ENCODE measurements at regions not wholly inside any gene's neighbourhood (a gene's known extent, or its start where the extent isn't known, plus 50 kb on each side); places are given as distances from the start of the nearest gene placed in this dataset.

DNA sequence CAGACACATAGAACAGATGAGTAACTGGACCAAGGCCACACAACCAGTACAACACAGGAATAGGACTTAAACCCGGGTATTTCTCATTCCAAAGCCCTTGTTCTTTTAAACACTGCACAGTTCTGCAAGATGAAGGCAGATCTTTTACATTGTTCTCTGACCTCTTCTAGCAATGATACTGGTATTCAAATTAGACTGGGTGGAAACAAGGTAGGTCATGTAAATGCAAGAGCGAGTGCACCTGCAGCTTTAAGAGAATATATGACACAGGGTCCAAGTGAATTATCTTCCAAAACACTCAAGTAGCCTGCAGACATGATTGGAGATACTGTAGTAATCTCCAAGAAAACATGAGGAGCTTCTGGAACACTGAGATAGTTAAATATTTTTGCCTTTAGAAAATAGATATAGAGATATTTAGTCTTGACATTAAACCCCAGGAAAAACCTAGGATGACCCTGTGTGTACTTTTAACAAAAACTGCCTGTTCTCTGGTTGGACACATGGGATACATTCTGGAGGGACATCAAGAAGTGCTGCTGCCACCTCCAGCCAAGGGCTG is 130.6 kb upstream of the EPB41L4A start:
- Histone ChIP-seq H3K4me2 (ENCODE audit: low read length) (no peak overlapping the region), H3K9me3 (ENCODE audit: insufficient read depth, low read depth, low read length) (no peaks in the 10 kb centered on the region), H2AFZ (ENCODE audit: low read depth, low read length) (no peak overlapping the region), H3K4me1 (ENCODE audit: insufficient read depth, low read length) (peaks cover 15% of the 10 kb centered on the region), H3K27ac (ENCODE audit: low read depth, low read length) (no peak overlapping the region), H3K79me2 (ENCODE audit: insufficient read depth, low read length) (no peaks in the 10 kb centered on the region), H3K27me3 (ENCODE audit: insufficient read depth, low read length) (peaks cover 4% of the 10 kb centered on the region), H4K20me1 (ENCODE audit: insufficient read depth, low read length) (no peaks in the 10 kb centered on the region), H3K36me3 (ENCODE audit: insufficient read depth, low read length) (no peaks in the 10 kb centered on the region), H3K9ac (ENCODE audit: low read length) (no peak overlapping the region), H3K4me3 (ENCODE audit: insufficient read depth, low read depth, low read length) (no peak overlapping the region)
- Mint-ChIP-seq H3K4me3 (ENCODE audit: unreplicated experiment) (no peak overlapping the region), H3K36me3 (ENCODE audit: low read depth, unreplicated experiment) (no peaks in the 10 kb centered on the region), H3K27ac (ENCODE audit: unreplicated experiment) (no peak overlapping the region), H3K9me3 (ENCODE audit: unreplicated experiment) (no peaks in the 10 kb centered on the region), H3K4me1 (ENCODE audit: low read depth, unreplicated experiment) (peaks cover 36% of the 10 kb centered on the region), H3K27me3 (ENCODE audit: low read depth, unreplicated experiment) (no peaks in the 10 kb centered on the region)
- TF ChIP-seq, protein P1, sequence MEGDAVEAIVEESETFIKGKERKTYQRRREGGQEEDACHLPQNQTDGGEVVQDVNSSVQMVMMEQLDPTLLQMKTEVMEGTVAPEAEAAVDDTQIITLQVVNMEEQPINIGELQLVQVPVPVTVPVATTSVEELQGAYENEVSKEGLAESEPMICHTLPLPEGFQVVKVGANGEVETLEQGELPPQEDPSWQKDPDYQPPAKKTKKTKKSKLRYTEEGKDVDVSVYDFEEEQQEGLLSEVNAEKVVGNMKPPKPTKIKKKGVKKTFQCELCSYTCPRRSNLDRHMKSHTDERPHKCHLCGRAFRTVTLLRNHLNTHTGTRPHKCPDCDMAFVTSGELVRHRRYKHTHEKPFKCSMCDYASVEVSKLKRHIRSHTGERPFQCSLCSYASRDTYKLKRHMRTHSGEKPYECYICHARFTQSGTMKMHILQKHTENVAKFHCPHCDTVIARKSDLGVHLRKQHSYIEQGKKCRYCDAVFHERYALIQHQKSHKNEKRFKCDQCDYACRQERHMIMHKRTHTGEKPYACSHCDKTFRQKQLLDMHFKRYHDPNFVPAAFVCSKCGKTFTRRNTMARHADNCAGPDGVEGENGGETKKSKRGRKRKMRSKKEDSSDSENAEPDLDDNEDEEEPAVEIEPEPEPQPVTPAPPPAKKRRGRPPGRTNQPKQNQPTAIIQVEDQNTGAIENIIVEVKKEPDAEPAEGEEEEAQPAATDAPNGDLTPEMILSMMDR (IDR thresholded peaks at IDR 0.05; ENCODE audit: insufficient read depth, low read depth, low read length) = no peak
- no peak for TF ChIP-seq EZH2 (IDR thresholded peaks at IDR 0.05; ENCODE audit: insufficient read depth, low read length)
- DNase-seq (ENCODE audit: low read depth) = no peak
- FAIRE-seq = no peak

DNA sequence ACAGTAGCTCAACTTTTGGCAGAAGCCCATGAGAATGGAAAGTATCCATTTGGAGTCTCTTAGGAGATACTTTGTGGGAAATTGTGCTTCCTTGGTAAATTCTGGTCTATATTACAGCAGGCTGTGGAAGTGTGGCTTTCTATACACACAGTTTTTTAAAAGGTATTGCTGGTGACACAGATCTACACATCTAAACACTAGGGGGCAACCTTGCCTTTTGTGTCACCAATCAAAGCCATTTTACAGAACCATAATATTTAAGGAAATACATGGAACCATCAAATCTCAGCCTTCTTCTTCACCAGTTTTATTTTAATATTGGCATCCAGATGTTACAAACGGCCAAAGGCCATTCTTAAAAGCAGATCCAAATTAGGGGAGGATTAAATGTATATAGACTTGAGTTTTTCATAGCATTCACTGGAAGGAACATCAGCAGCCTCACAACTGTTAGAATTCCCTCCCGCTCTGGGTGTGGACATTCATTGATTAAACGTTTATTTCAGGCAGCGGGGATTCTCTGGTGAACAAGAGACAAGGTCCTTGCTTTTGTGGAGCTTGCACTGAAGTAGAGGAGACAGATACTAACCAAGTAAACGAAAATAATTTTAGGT is 132.4 kb upstream of the EPB41L4A start:
- TF ChIP-seq, protein P1 (IDR thresholded peaks at IDR 0.05; ENCODE audit: insufficient read depth, low read depth, low read length) = peak; percentile 83
- no peak for TF ChIP-seq EZH2 (IDR thresholded peaks at IDR 0.05; ENCODE audit: insufficient read depth, low read length)
- Histone ChIP-seq H3K4me1 (ENCODE audit: insufficient read depth, low read length) (peaks cover 15% of the 10 kb centered on the region), H3K79me2 (ENCODE audit: insufficient read depth, low read length) (no peaks in the 10 kb centered on the region), H3K27me3 (ENCODE audit: insufficient read depth, low read length) (peaks cover 4% of the 10 kb centered on the region), H3K9ac (ENCODE audit: low read length) (no peak overlapping the region), H4K20me1 (ENCODE audit: insufficient read depth, low read length) (no peaks in the 10 kb centered on the region), H3K27ac (ENCODE audit: low read depth, low read length) (no peak overlapping the region), H3K9me3 (ENCODE audit: insufficient read depth, low read depth, low read length) (no peaks in the 10 kb centered on the region), H2AFZ (ENCODE audit: low read depth, low read length) (no peak overlapping the region), H3K36me3 (ENCODE audit: insufficient read depth, low read length) (no peaks in the 10 kb centered on the region), H3K4me3 (ENCODE audit: insufficient read depth, low read depth, low read length) (no peak overlapping the region), H3K4me2 (ENCODE audit: low read length) (no peak overlapping the region)
- Mint-ChIP-seq H3K9me3 (ENCODE audit: unreplicated experiment) (no peaks in the 10 kb centered on the region), H3K4me1 (ENCODE audit: low read depth, unreplicated experiment) (peaks cover 46% of the 10 kb centered on the region), H3K27ac (ENCODE audit: unreplicated experiment) (no peak overlapping the region), H3K4me3 (ENCODE audit: unreplicated experiment) (no peak overlapping the region), H3K36me3 (ENCODE audit: low read depth, unreplicated experiment) (no peaks in the 10 kb centered on the region), H3K27me3 (ENCODE audit: low read depth, unreplicated experiment) (no peaks in the 10 kb centered on the region)
- DNase-seq (ENCODE audit: low read depth) (peak; percentile 35), FAIRE-seq (peak; percentile 39)

DNA sequence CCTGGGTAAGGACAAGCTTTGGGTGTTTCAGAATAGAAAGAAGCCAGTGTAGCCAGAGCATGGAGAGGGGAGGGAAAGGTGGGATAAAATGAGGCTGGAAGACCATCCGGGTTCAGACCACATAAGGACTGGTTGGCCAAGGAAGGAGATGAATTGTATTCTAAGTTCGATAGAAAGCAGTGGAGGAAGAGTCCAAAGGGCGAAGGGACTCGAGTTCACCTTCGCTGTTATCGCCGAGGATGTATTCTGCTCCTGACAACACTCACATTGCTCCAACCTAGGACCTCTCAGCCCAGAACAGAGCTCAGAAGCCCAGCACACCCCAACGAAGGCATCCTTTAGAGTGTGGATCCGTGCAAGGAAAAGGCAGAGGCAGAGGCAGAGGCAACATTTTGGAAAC is 133.1 kb upstream of the EPB41L4A start:
- FAIRE-seq = no peak
- no peak overlapping the region for H3K27ac ChIP-seq (ENCODE audit: low read depth, low read length)
- no peaks in the 10 kb centered on the region for H3K27me3 Mint-ChIP-seq (ENCODE audit: low read depth, unreplicated experiment)

More for the DNA sequence above, 133.1 kb upstream of the EPB41L4A start:
- Histone ChIP-seq H3K9me3 (ENCODE audit: insufficient read depth, low read depth, low read length) (no peaks in the 10 kb centered on the region), H4K20me1 (ENCODE audit: insufficient read depth, low read length) (no peaks in the 10 kb centered on the region), H3K79me2 (ENCODE audit: insufficient read depth, low read length) (no peaks in the 10 kb centered on the region), H3K4me2 (ENCODE audit: low read length) (no peak overlapping the region), H3K4me1 (ENCODE audit: insufficient read depth, low read length) (peaks cover 15% of the 10 kb centered on the region), H3K4me3 (ENCODE audit: insufficient read depth, low read depth, low read length) (no peak overlapping the region), H3K36me3 (ENCODE audit: insufficient read depth, low read length) (no peaks in the 10 kb centered on the region), H3K27me3 (ENCODE audit: insufficient read depth, low read length) (peaks cover 4% of the 10 kb centered on the region), H3K9ac (ENCODE audit: low read length) (no peak overlapping the region), H2AFZ (ENCODE audit: low read depth, low read length) (no peak overlapping the region)
- no peak for DNase-seq (ENCODE audit: low read depth)
- Mint-ChIP-seq H3K4me1 (ENCODE audit: low read depth, unreplicated experiment) (peaks cover 42% of the 10 kb centered on the region), H3K36me3 (ENCODE audit: low read depth, unreplicated experiment) (no peaks in the 10 kb centered on the region), H3K4me3 (ENCODE audit: unreplicated experiment) (no peak overlapping the region), H3K27ac (ENCODE audit: unreplicated experiment) (no peak overlapping the region), H3K9me3 (ENCODE audit: unreplicated experiment) (no peaks in the 10 kb centered on the region)
- no peak for TF ChIP-seq EZH2 (IDR thresholded peaks at IDR 0.05; ENCODE audit: insufficient read depth, low read length)
- TF ChIP-seq, protein P1 (IDR thresholded peaks at IDR 0.05; ENCODE audit: insufficient read depth, low read depth, low read length) = no peak

All from astrocyte (in vitro differentiated cells and primary cell).